DND-41 (cell line): ENCODE measurements at regions not wholly inside any gene's neighbourhood (a gene's known extent, or its start where the extent isn't known, plus 50 kb on each side); places are given as distances from the start of the nearest gene placed in this dataset.

Experiments used
- ATAC-seq: fragments of 200-7000 bp; cut with Tn5 transposase; 3 replicates; pipeline ENCODE4 v1.9.1; 2021; ENCODE audit warnings: low read depth; ENCODE audit not compliant: insufficient read depth
- DNase-seq: peaks from one replicate; pipeline ENCODE4 v3.0.0-alpha.2; 2020
- H2AFZ ChIP-seq: 2 replicates; pipeline ENCODE4 v1.6.0; 2012; ENCODE audit warnings: low read depth, low read length
- H3K27ac ChIP-seq: 2 replicates; pipeline ENCODE4 v1.5.1; 2012; ENCODE audit warnings: low read length, inconsistent platforms
- H3K27me3 ChIP-seq: fragments of 200-600 bp; sonication (generic); 2 replicates; pipeline ENCODE4 v1.6.0; 2012; ENCODE audit warnings: low read length, mild to moderate bottlenecking, inconsistent platforms; ENCODE audit not compliant: insufficient read depth, poor library complexity
- H3K36me3 ChIP-seq: 2 replicates; pipeline ENCODE4 v1.5.1; 2012; ENCODE audit warnings: low read length, inconsistent platforms; ENCODE audit not compliant: insufficient read depth
- H3K4me1 ChIP-seq: 2 replicates; pipeline ENCODE4 v1.5.1; 2012; ENCODE audit warnings: mild to moderate bottlenecking, low read length; ENCODE audit not compliant: insufficient read depth
- H3K4me2 ChIP-seq: 2 replicates; pipeline ENCODE4 v1.6.0; 2012; ENCODE audit warnings: mild to moderate bottlenecking, moderate library complexity, low read length, inconsistent platforms; ENCODE audit not compliant: insufficient read depth
- H3K4me3 ChIP-seq, 2 experiments: fragments of 200-600 bp in 1 of 2; shearing (Covaris generic) in 1 of 2; 2 replicates each; pipeline ENCODE4 v1.5.1; 2012 to 2016; ENCODE audit warnings: inconsistent platforms in 2 of 2, low read length in 2 of 2, mild to moderate bottlenecking in 2 of 2, low read depth in 1 of 2, moderate library complexity in 1 of 2
- H3K79me2 ChIP-seq: 2 replicates; pipeline ENCODE4 v1.6.0; 2012; ENCODE audit warnings: low read length, inconsistent platforms; ENCODE audit not compliant: insufficient read depth
- H3K9ac ChIP-seq: 2 replicates; pipeline ENCODE4 v1.6.0; 2012; ENCODE audit warnings: low read depth, mild to moderate bottlenecking, inconsistent platforms, low read length, moderate library complexity
- H3K9me3 ChIP-seq: 2 replicates; pipeline ENCODE4 v1.5.1; 2012; ENCODE audit warnings: low read length, moderate library complexity, mild to moderate bottlenecking, inconsistent platforms; ENCODE audit not compliant: insufficient read depth, severe bottlenecking
- H4K20me1 ChIP-seq: 2 replicates; pipeline ENCODE4 v1.6.0; 2012; ENCODE audit warnings: low read length; ENCODE audit not compliant: insufficient read depth
- EZH2 ChIP-seq: IDR thresholded peaks from 3 replicates; pipeline ENCODE4 v1.6.1; 2012; ENCODE audit warnings: borderline replicate concordance, low read depth, mild to moderate bottlenecking, moderate library complexity, low read length, inconsistent platforms; ENCODE audit not compliant: severe bottlenecking
- TF ChIP-seq, protein P1 (sequence below): IDR thresholded peaks from 2 replicates; pipeline ENCODE4 v1.5.1; 2012; ENCODE audit warnings: borderline replicate concordance, low read length, moderate library complexity, mild to moderate bottlenecking; ENCODE audit not compliant: poor library complexity, severe bottlenecking; ENCODE audit errors: extremely low read depth

DNA sequence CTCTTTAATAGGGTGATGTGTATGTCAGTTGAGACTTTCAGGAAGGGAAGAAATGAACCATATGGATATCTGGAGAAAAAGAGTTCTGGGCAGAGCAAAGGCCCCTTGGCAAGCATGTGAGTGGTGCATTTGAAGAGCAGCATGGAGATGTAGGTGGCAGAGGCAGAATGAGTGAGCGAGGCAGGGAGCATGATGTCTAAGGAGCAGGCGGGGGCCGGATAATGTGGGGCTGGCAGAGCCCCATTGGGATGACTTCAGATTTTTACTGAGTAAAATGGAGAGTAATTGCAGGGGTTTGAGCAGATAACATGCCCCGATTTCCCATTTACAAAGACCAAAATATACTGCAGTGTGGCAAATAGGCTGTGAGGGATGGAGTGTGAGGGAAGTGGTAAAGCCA is 52.9 kb upstream of the PLCL2 start:
- TF ChIP-seq EZH2 = no peak
- TF ChIP-seq, protein P1, sequence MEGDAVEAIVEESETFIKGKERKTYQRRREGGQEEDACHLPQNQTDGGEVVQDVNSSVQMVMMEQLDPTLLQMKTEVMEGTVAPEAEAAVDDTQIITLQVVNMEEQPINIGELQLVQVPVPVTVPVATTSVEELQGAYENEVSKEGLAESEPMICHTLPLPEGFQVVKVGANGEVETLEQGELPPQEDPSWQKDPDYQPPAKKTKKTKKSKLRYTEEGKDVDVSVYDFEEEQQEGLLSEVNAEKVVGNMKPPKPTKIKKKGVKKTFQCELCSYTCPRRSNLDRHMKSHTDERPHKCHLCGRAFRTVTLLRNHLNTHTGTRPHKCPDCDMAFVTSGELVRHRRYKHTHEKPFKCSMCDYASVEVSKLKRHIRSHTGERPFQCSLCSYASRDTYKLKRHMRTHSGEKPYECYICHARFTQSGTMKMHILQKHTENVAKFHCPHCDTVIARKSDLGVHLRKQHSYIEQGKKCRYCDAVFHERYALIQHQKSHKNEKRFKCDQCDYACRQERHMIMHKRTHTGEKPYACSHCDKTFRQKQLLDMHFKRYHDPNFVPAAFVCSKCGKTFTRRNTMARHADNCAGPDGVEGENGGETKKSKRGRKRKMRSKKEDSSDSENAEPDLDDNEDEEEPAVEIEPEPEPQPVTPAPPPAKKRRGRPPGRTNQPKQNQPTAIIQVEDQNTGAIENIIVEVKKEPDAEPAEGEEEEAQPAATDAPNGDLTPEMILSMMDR = no peak
- Histone ChIP-seq H3K27me3 (no peaks in the 10 kb centered on the region), H3K9me3 (no peaks in the 10 kb centered on the region), H3K4me3 (no peak overlapping the region), H3K9ac (no peak overlapping the region), H3K79me2 (no peaks in the 10 kb centered on the region), H3K4me2 (no peak overlapping the region), H2AFZ (no peak overlapping the region), H3K27ac (no peak overlapping the region), H3K4me1 (no peaks in the 10 kb centered on the region), H3K36me3 (no peaks in the 10 kb centered on the region), H4K20me1 (no peaks in the 10 kb centered on the region)
- DNase-seq = no peak
- ATAC-seq = no peak

DNA sequence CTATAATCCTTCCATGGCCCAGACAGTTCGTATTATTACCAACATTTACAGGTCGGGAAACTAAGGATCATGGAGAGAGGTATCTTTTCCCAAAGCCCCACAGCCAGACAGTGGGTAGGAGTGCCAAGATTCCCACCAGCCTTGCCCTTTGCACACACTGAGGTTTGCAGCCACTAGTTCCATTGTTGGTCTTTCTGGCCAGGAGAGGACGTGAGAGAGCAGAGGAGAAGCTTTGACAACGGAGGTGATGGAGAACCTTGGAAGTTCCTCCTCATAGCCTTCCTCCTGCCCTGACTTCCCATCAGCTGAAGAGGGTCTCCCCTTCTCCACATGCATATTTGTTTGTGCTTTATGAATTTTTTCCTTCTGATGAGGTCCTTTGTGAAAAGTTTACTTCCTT is 50.5 kb upstream of the PLCL2 start:
- DNase-seq = no peak
- no peak overlapping the region for H2AFZ ChIP-seq
- no peak overlapping the region for H3K27ac ChIP-seq
- no peak overlapping the region for H3K4me3 ChIP-seq
- H3K4me1 ChIP-seq = no peaks in the 10 kb centered on the region
- TF ChIP-seq, protein P1 = no peak
- no peak for TF ChIP-seq EZH2
- no peak overlapping the region for H3K4me2 ChIP-seq
- H3K9ac ChIP-seq = no peak overlapping the region
- no peaks in the 10 kb centered on the region for H3K36me3 ChIP-seq
- no peaks in the 10 kb centered on the region for H3K9me3 ChIP-seq
- no peaks in the 10 kb centered on the region for H4K20me1 ChIP-seq
- H3K27me3 ChIP-seq = no peaks in the 10 kb centered on the region
- ATAC-seq = no peak
- H3K79me2 ChIP-seq = no peaks in the 10 kb centered on the region

DNA sequence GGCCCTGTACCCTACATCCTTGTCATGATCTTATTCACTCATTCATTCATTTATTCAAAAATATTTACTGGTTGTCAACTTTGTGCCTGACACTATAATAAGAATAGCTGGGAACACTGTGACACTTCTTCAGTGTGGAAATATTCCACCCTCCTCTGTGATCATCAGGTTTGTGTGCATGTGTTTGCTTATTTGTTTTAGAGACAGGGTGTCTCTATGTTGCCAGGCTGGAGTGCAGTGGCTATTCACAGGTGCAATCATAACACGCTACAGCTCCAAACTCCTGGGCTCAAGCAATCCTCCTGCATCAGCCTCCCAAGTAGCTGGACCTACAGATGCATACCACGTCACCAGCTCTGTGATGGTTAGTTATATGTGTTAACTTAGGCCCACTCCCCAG is 50.0 kb upstream of the PLCL2 start:
- Histone ChIP-seq H3K4me1 (no peaks in the 10 kb centered on the region), H3K4me3 (no peak overlapping the region), H2AFZ (no peak overlapping the region), H3K27ac (no peak overlapping the region), H3K36me3 (no peaks in the 10 kb centered on the region), H3K9me3 (no peaks in the 10 kb centered on the region), H4K20me1 (no peaks in the 10 kb centered on the region), H3K79me2 (no peaks in the 10 kb centered on the region), H3K27me3 (no peaks in the 10 kb centered on the region), H3K9ac (no peak overlapping the region), H3K4me2 (no peak overlapping the region)
- ATAC-seq = no peak
- TF ChIP-seq EZH2 = no peak
- TF ChIP-seq, protein P1 = no peak
- DNase-seq = no peak
